ENCODE measurements at regions not wholly inside any gene's neighbourhood (a gene's known extent, or its start where the extent isn't known, plus 50 kb on each side); places are given as distances from the start of the nearest gene placed in this dataset.

DNA sequence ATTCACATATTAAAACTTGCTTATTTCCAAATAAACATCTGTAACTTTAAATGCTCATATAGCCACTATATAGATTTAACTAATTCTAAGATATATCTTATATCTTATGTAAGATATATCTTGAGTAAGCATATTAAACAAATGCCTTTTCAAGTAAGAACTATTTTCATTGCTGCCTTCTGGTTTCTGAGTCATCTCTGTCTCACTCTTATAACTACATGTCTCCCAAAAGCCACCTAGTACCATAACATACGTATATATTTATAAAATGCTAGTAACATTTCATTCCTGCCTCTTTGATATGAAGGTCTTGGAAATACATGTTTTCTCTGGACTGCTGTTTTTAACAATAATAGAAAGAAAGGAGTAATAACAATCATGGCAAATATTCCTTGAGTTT is 429.5 kb downstream of the DTWD2 start:
- TF ChIP-seq POLR2A (IDR thresholded peaks at IDR 0.05; ENCODE audit: low read depth, low read length): no peak
- no peak for FAIRE-seq
- DNase-seq (ENCODE audit: insufficient read length): no peak

DNA sequence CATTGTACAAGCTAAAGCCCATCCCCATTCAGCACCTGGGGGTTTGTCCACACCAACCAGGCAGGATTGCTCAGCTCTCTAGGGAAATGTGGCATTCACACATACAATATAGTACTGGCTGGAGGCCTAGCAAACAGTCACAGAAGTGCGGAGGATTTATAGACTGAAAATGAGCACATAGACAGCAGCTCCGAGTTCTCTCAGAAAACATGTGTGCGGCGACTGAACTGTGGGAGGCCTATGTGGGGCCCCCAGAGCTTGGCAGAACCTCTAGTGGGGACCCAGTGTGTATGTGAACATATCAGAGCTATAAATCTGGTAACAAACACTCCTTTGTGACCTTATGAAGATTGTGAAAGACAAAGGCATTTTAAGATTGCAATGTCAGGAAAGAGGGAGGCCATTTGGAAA is 431.1 kb downstream of the DTWD2 start:
- no peak for FAIRE-seq

DNA sequence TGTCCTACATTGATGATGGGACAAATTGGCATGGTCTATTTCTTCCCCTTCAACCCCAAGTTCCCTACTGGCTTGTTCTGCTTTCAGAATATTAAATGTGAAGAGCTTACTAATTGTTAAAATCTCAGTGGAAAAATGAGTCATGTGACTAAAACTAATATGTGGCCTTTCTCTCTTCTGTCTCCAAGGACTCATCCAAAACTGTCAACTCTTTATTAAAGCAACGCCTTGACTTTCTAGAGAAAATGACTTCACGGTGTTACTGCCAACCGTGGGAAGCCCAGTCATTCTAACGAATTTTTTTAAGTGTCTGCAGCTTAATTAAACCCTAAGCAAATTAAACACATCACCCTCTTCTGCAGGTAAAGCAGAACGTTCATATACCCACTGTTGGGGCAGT is 431.6 kb downstream of the DTWD2 start:
- no peak for DNase-seq (ENCODE audit: insufficient read length)
- FAIRE-seq: no peak

More for the DNA sequence above, 431.1 kb downstream of the DTWD2 start:
- no peak for DNase-seq (ENCODE audit: insufficient read length)
- TF ChIP-seq POLR2A (IDR thresholded peaks at IDR 0.05; ENCODE audit: low read depth, low read length) (no peak), POLR2AphosphoS5 (IDR thresholded peaks at IDR 0.05; ENCODE audit: low read depth, low read length) (no peak), TAF1 (IDR thresholded peaks at IDR 0.05; ENCODE audit: borderline replicate concordance, low read depth, low read length) (no peak)

DNA sequence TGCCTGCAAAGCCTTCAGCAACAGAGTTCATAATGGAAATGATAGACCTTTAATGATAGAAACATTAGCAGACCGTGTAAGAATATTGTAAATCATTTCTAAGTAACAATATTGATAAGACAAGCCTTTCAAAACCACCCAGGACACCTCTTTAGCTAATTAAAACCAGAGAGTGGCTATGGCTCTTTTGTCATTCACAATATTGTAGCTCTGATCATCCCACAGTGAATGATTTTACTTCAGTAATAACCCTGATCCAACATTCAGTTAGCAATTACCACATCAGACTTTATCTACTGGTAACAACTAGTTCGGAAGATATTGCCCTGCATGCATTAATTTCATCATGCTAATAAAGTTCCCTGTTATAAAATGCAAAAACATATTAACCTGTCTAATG is 432.6 kb downstream of the DTWD2 start:
- TF ChIP-seq TAF1 (IDR thresholded peaks at IDR 0.05; ENCODE audit: borderline replicate concordance, low read depth, low read length): no peak
- no peak for TF ChIP-seq POLR2A (IDR thresholded peaks at IDR 0.05; ENCODE audit: low read depth, low read length)
- TF ChIP-seq POLR2AphosphoS5 (IDR thresholded peaks at IDR 0.05; ENCODE audit: low read depth, low read length): no peak
- FAIRE-seq (no peak), DNase-seq (ENCODE audit: insufficient read length) (no peak)

More for the DNA sequence above, 431.6 kb downstream of the DTWD2 start:
- no peak for TF ChIP-seq POLR2AphosphoS5 (IDR thresholded peaks at IDR 0.05; ENCODE audit: low read depth, low read length)

DNA sequence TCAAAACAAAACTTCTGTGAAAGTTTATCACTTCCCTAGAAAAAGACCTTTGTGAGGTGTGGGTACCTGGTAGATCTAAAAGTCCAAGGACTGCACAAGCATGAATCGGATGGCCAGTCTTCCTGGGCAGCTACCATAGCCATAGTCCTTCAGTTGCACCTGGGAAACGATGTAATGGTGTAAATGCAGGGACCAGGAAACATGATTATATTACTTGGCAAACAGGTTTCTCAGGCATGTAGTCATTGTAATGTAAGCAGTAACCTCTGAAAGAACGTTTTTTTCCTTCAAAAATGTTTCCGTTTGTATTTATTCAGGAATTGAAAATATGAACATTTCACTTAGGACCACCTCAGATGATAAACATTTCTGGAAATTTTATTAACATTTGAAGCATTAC is 433.4 kb downstream of the DTWD2 start:
- FAIRE-seq: no peak
- TF ChIP-seq TAF1 (IDR thresholded peaks at IDR 0.05; ENCODE audit: borderline replicate concordance, low read depth, low read length) (no peak), POLR2A (IDR thresholded peaks at IDR 0.05; ENCODE audit: low read depth, low read length) (no peak), POLR2AphosphoS5 (IDR thresholded peaks at IDR 0.05; ENCODE audit: low read depth, low read length) (no peak)

DNA sequence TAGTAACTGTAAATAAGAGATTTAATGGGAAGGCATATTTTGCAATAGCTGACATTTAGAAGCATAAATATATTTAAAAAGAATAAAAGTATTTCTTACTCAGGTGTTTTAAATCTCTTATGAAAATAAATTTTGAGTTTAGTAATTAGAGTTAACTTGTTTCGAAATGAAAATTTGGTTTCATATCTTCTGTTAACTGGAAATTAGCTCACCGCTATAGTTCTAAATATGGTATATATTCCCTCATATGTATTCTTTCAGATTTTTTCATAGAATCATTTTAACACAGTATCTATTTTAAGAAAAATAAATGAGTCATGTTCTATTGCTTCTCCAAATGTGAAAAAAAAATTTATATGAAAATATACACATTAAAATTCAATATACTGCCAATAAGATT is 434.1 kb downstream of the DTWD2 start:
- FAIRE-seq (no peak), DNase-seq (ENCODE audit: insufficient read length) (no peak)
- TF ChIP-seq POLR2A (IDR thresholded peaks at IDR 0.05; ENCODE audit: low read depth, low read length) (no peak), POLR2AphosphoS5 (IDR thresholded peaks at IDR 0.05; ENCODE audit: low read depth, low read length) (no peak), TAF1 (IDR thresholded peaks at IDR 0.05; ENCODE audit: borderline replicate concordance, low read depth, low read length) (no peak)

More for the DNA sequence above, 433.4 kb downstream of the DTWD2 start:
- DNase-seq (ENCODE audit: insufficient read length): no peak

DNA sequence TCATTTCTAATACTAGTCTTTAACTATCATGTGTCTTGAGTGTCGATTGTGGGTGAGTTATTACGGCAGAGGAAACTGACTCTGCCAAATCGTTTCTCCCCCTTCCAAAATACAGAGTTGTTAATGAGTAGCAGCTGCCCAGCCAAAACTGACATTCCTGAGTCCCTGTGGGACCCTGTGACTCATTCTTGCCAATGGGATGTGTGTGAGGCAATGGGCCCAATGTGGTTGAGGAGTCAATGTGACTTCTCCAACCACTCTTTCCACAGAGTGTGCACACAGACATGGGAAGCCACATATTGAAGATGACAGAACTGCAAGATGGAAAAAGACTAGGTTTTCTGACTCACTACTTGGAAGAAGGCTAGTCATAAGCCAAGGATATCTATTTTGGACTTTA is 434.7 kb downstream of the DTWD2 start:
- DNase-seq (ENCODE audit: insufficient read length) (no peak), FAIRE-seq (peak; percentile 77)
- TF ChIP-seq POLR2A (IDR thresholded peaks at IDR 0.05; ENCODE audit: low read depth, low read length) (no peak), POLR2AphosphoS5 (IDR thresholded peaks at IDR 0.05; ENCODE audit: low read depth, low read length) (no peak), TAF1 (IDR thresholded peaks at IDR 0.05; ENCODE audit: borderline replicate concordance, low read depth, low read length) (no peak)

DNA sequence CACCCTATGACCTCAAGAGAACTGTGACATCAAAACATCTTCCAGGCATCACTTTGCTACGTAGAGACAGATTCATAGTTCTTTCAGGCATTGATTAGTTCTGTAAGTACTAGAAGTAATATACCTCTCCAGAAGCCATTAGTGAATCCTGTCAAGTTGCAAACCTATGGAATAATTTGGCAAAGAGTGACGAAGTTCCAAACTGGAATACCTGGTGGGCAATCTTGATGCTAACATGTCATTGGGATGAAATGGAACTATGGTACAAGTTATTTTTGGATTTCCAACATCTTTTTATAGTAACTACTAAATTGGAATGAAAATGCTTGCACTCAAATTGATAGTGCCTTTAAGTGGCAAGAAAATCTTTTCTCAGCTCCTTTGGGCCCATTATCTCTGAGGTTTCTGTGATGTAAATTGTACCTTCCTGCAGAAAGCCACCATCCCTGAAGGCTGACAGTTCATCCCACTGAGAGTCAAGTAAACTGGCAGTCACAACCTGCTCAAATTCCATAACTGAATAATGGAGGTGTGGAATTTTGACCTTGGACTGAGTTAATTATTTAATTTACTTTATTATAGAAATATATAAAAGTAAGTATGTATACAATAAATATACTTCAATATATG is 435.5 kb downstream of the DTWD2 start:
- TF ChIP-seq POLR2A (IDR thresholded peaks at IDR 0.05; ENCODE audit: low read depth, low read length): no peak
- TF ChIP-seq TAF1 (IDR thresholded peaks at IDR 0.05; ENCODE audit: borderline replicate concordance, low read depth, low read length): no peak
- no peak for TF ChIP-seq POLR2AphosphoS5 (IDR thresholded peaks at IDR 0.05; ENCODE audit: low read depth, low read length)
- FAIRE-seq (no peak), DNase-seq (ENCODE audit: insufficient read length) (no peak)

DNA sequence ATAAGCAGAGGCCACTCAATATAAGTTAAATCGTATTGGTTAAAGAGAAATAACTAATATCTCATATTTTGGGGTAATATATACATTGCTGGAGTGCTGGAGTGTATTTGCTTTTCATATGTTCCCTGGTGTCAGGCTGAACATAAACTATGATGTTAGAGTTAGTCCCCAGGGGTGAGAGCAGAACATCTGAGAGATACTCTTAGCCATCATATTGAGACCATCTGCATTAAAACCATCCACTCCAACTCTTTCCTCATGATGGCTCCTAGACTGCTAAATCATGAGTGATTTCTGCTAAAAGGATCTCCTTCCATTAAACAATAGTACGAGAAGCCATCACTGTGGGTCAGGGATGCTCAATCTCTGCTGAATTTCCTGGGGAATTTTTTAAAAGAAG is 436.2 kb downstream of the DTWD2 start:
- TF ChIP-seq TAF1 (IDR thresholded peaks at IDR 0.05; ENCODE audit: borderline replicate concordance, low read depth, low read length) (no peak), POLR2AphosphoS5 (IDR thresholded peaks at IDR 0.05; ENCODE audit: low read depth, low read length) (no peak), POLR2A (IDR thresholded peaks at IDR 0.05; ENCODE audit: low read depth, low read length) (no peak)
- FAIRE-seq (no peak), DNase-seq (ENCODE audit: insufficient read length) (no peak)

DNA sequence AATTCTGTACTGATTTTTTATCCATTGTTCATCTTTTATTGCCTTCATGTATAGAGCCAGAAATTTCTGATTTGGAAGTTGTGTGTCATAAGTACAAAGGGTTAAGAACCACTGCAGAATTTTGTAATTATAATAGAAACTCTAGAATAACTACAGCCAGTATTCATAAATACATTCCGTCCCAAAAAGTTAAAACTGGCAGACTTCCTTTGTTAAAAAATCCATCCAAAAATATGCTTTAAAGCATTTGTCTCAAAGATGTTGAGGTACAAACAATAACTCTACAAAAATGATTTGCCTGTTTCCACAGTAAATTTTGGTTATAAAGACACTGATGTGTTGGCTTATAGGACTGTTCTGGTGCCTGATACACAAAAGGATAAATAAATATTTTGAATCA is 436.6 kb downstream of the DTWD2 start:
- no peak for TF ChIP-seq POLR2A (IDR thresholded peaks at IDR 0.05; ENCODE audit: low read depth, low read length)
- TF ChIP-seq POLR2AphosphoS5 (IDR thresholded peaks at IDR 0.05; ENCODE audit: low read depth, low read length): no peak
- no peak for TF ChIP-seq TAF1 (IDR thresholded peaks at IDR 0.05; ENCODE audit: borderline replicate concordance, low read depth, low read length)
- FAIRE-seq (no peak), DNase-seq (ENCODE audit: insufficient read length) (no peak)

DNA sequence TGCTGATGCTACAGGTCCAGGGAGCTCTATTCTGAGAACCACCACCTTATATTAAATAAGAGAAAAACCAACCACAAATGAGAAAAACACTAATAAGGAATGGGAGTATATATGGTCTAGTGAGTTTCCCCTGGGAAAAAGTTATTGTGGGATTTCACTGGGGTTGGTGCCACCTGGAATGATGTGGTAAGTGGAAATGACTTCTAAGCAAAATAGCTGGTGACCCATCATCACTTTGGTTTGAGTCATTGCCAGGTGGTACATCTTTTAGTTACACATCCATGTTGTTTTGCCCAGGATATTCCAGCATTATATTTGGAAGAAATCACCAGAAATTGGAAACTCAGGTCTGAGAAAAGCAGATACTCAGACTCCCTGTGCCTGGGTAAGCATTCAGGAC is 437.3 kb downstream of the DTWD2 start:
- no peak for DNase-seq (ENCODE audit: insufficient read length)

DNA sequence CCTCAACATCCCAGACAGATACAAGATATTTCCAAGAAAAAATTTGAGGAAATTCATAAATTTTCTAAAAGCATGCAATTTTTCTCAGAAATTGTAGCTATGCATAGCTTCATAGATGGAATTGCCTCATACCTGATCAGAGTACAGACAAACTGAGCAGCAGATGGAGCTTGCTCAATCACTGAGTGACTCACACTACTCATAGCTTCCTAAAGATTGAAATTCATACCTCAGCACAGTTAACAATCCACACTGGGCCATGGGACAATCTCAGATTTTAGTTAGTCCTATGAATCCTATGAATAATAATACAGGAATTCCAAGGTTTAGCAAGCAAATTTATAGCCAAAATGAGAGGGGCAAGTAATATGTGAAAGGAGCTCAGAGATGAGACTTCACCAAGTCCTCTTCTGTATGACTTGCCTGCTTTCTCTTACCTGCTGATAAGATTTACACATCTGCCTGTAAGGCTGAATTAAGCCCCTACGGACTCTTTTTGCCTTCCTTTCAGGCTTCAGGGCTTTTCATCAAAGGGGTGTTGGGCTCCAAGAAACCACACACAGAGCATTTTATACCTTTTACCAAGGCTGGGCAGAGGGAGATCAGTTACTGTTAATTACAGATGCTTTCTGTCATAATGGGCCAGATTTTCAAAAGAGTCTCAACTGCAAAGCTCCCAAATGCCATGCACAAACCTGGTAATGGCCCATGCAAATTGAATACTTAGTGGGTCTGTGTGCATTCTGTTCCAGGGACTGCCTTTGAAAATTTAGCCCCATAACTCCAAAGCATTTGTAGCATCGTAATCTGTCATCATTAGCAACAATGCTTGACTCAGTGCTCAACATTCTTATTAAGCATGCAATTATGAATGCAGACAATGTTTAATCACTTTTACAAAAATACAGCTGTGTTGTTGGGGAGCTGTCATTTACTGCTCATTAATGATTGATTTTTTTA is 439.3 kb downstream of the DTWD2 start:
- TF ChIP-seq TAF1 (IDR thresholded peaks at IDR 0.05; ENCODE audit: borderline replicate concordance, low read depth, low read length): no peak
- TF ChIP-seq POLR2A (IDR thresholded peaks at IDR 0.05; ENCODE audit: low read depth, low read length): no peak
- no peak for TF ChIP-seq POLR2AphosphoS5 (IDR thresholded peaks at IDR 0.05; ENCODE audit: low read depth, low read length)
- DNase-seq (ENCODE audit: insufficient read length) (no peak), FAIRE-seq (no peak)

More for the DNA sequence above, 437.3 kb downstream of the DTWD2 start:
- TF ChIP-seq POLR2A (IDR thresholded peaks at IDR 0.05; ENCODE audit: low read depth, low read length): no peak
- no peak for TF ChIP-seq TAF1 (IDR thresholded peaks at IDR 0.05; ENCODE audit: borderline replicate concordance, low read depth, low read length)
- no peak for TF ChIP-seq POLR2AphosphoS5 (IDR thresholded peaks at IDR 0.05; ENCODE audit: low read depth, low read length)
- no peak for FAIRE-seq

Measured in GM12892 (cell line).